ENCODE measurements at regions not wholly inside any gene's neighbourhood (a gene's known extent, or its start where the extent isn't known, plus 50 kb on each side); places are given as distances from the start of the nearest gene placed in this dataset.
"Not testable (repeated sequence)": the region's sequence is repeated elsewhere in the genome, so short reads cannot be mapped to it uniquely, and the experiment has no call there.

- DNase-seq (ENCODE audit: low spot score) = no peak
Measured at GRCh38 chr13:69274231-69274630, 833.4 kb upstream of the ATXN8OS start.

- DNase-seq (ENCODE audit: low spot score) = peak; percentile 8
Measured at GRCh38 chr13:69264362-69265334, 843.0 kb upstream of the ATXN8OS start.

GRCh38 chr13:69243366-69243765 lies 864.3 kb upstream of the ATXN8OS start:
- DNase-seq (ENCODE audit: low spot score) = no peak

- no peak for DNase-seq (ENCODE audit: low spot score)
Measured at GRCh38 chr13:69234171-69234570, 873.5 kb upstream of the ATXN8OS start.

- DNase-seq (ENCODE audit: low spot score) = no peak
Measured at GRCh38 chr13:69226427-69226826, 881.2 kb upstream of the ATXN8OS start.

GRCh38 chr13:69221633-69222498 lies 885.8 kb upstream of the ATXN8OS start:
- DNase-seq (ENCODE audit: low spot score) = not testable (repeated sequence)

- DNase-seq (ENCODE audit: low spot score) = no peak
Measured at GRCh38 chr13:69213396-69213795, 894.2 kb upstream of the ATXN8OS start.

- no peak for DNase-seq (ENCODE audit: low spot score)
Measured at GRCh38 chr13:69204620-69205019, 903.0 kb upstream of the ATXN8OS start.

GRCh38 chr13:69202996-69203395 lies 904.6 kb upstream of the ATXN8OS start:
- no peak for DNase-seq (ENCODE audit: low spot score)

GRCh38 chr13:69199664-69200063 lies 908.0 kb upstream of the ATXN8OS start:
- no peak for DNase-seq (ENCODE audit: low spot score)

- DNase-seq (ENCODE audit: low spot score) = no peak
Measured at GRCh38 chr13:69198706-69199105, 908.9 kb upstream of the ATXN8OS start.

GRCh38 chr13:69194130-69194529 lies 913.5 kb upstream of the ATXN8OS start:
- no peak for DNase-seq (ENCODE audit: low spot score)

GRCh38 chr13:69180034-69180433 lies 927.6 kb upstream of the ATXN8OS start:
- no peak for DNase-seq (ENCODE audit: low spot score)

GRCh38 chr13:69178000-69178399 lies 929.6 kb upstream of the ATXN8OS start:
- no peak for DNase-seq (ENCODE audit: low spot score)

GRCh38 chr13:69168436-69168835 lies 939.2 kb upstream of the ATXN8OS start:
- DNase-seq (ENCODE audit: low spot score) = no peak

- no peak for DNase-seq (ENCODE audit: low spot score)
Measured at GRCh38 chr13:69155136-69155535, 952.5 kb upstream of the ATXN8OS start.

GRCh38 chr13:69142101-69142500 lies 965.5 kb upstream of the ATXN8OS start:
- no peak for DNase-seq (ENCODE audit: low spot score)

- no peak for DNase-seq (ENCODE audit: low spot score)
Measured at GRCh38 chr13:69124996-69125395, 982.6 kb upstream of the ATXN8OS start.

GRCh38 chr13:69109891-69110525 lies 997.6 kb upstream of the ATXN8OS start:
- no peak for DNase-seq (ENCODE audit: low spot score)

GRCh38 chr13:69108486-69108885 lies 999.1 kb upstream of the ATXN8OS start:
- DNase-seq (ENCODE audit: low spot score) = no peak

GRCh38 chr13:69107436-69107835 lies 1000.2 kb upstream of the ATXN8OS start:
- DNase-seq (ENCODE audit: low spot score) = no peak

- DNase-seq (ENCODE audit: low spot score) = no peak
Measured at GRCh38 chr13:69101841-69102240, 1005.8 kb upstream of the ATXN8OS start.
